MM.1S (cell line): ENCODE measurements at regions not wholly inside any gene's neighbourhood (a gene's known extent, or its start where the extent isn't known, plus 50 kb on each side); places are given as distances from the start of the nearest gene placed in this dataset.

Experiments used
- DNase-seq: peaks from one replicate; pipeline ENCODE4 v3.0.0-alpha.2; 2015
- H2AFZ ChIP-seq: fragments of 300-600 bp; sonication (generic); 2 replicates; pipeline ENCODE4 v1.6.0; 2016; ENCODE audit warnings: antibody characterized with exemption, low read length
- H3F3A ChIP-seq: fragments of 300-600 bp; sonication (generic); 2 replicates; pipeline ENCODE4 v1.6.1; 2016; ENCODE audit warnings: mild to moderate bottlenecking, antibody characterized with exemption, low read length, moderate library complexity, mixed read lengths; ENCODE audit not compliant: insufficient read depth
- H3K27ac ChIP-seq: fragments of 300-600 bp; sonication (generic); 2 replicates; pipeline ENCODE4 v1.5.1; 2016; ENCODE audit warnings: mild to moderate bottlenecking, low read length
- H3K27me3 ChIP-seq: fragments of 300-600 bp; sonication (generic); replicated peaks from 2 replicates; pipeline ENCODE4 v1.6.0; 2016; ENCODE audit warnings: low read length; ENCODE audit not compliant: insufficient read depth
- H3K36me3 ChIP-seq: fragments of 300-600 bp; sonication (generic); replicated peaks from 2 replicates; pipeline ENCODE4 v1.6.1; 2016; ENCODE audit warnings: mild to moderate bottlenecking, low read length, mixed read lengths; ENCODE audit not compliant: insufficient read depth
- H3K4me1 ChIP-seq: fragments of 300-600 bp; sonication (generic); 2 replicates; pipeline ENCODE4 v1.6.1; 2016; ENCODE audit warnings: low read length, mixed read lengths
- H3K4me2 ChIP-seq: fragments of 300-600 bp; sonication (generic); 2 replicates; pipeline ENCODE4 v1.6.0; 2016; ENCODE audit warnings: low read depth, low read length
- H3K4me3 ChIP-seq: fragments of 300-600 bp; sonication (generic); 2 replicates; pipeline ENCODE4 v1.5.1; 2016; ENCODE audit warnings: low read length, mixed read lengths
- H3K79me2 ChIP-seq: fragments of 300-600 bp; sonication (generic); 2 replicates; pipeline ENCODE4 v1.6.1; 2016; ENCODE audit warnings: mixed run types, low read length, mixed read lengths
- H3K9ac ChIP-seq: fragments of 300-600 bp; sonication (generic); 2 replicates; pipeline ENCODE4 v1.6.1; 2016; ENCODE audit warnings: low read length, mixed read lengths
- H3K9me2 ChIP-seq: fragments of 300-600 bp; sonication (generic); replicated peaks from 2 replicates; pipeline ENCODE4 v1.6.1; 2016; ENCODE audit warnings: mild to moderate bottlenecking, low read length, mixed read lengths; ENCODE audit not compliant: insufficient read depth
- H3K9me3 ChIP-seq: fragments of 300-600 bp; sonication (generic); replicated peaks from 2 replicates; pipeline ENCODE4 v1.6.1; 2016; ENCODE audit warnings: mild to moderate bottlenecking, low read length, mixed read lengths; ENCODE audit not compliant: insufficient read depth
- H4K20me1 ChIP-seq: fragments of 300-600 bp; sonication (generic); 2 replicates; pipeline ENCODE4 v1.6.1; 2016; ENCODE audit warnings: mild to moderate bottlenecking, low read length, moderate library complexity, mixed read lengths; ENCODE audit not compliant: insufficient read depth
- EZH2 ChIP-seq: fragments of 300-600 bp; sonication (generic); optimal IDR thresholded peaks from 2 replicates; pipeline ENCODE3; 2017; ENCODE audit warnings: low read depth, mild to moderate bottlenecking, antibody characterized with exemption, low read length, mixed read lengths
- EZH2phosphoT487 ChIP-seq: fragments of 300-600 bp; sonication (generic); IDR thresholded peaks from 2 replicates; pipeline ENCODE4 v1.6.1; 2018; ENCODE audit warnings: antibody characterized with exemption, low read length
- TF ChIP-seq, protein P1 (sequence below): fragments of 300-600 bp; sonication (generic); IDR thresholded peaks from 2 replicates; pipeline ENCODE4 v1.5.1; 2016; ENCODE audit warnings: antibody characterized with exemption, low read length, mixed read lengths

- no peaks in the 10 kb centered on the region for H3K4me1 ChIP-seq
- no peaks in the 10 kb centered on the region for H3K36me3 ChIP-seq
- H2AFZ ChIP-seq: no peak overlapping the region
- no peaks in the 10 kb centered on the region for H3K9me3 ChIP-seq
- TF ChIP-seq EZH2 (no peak), EZH2phosphoT487 (no peak)
- TF ChIP-seq, protein P1, sequence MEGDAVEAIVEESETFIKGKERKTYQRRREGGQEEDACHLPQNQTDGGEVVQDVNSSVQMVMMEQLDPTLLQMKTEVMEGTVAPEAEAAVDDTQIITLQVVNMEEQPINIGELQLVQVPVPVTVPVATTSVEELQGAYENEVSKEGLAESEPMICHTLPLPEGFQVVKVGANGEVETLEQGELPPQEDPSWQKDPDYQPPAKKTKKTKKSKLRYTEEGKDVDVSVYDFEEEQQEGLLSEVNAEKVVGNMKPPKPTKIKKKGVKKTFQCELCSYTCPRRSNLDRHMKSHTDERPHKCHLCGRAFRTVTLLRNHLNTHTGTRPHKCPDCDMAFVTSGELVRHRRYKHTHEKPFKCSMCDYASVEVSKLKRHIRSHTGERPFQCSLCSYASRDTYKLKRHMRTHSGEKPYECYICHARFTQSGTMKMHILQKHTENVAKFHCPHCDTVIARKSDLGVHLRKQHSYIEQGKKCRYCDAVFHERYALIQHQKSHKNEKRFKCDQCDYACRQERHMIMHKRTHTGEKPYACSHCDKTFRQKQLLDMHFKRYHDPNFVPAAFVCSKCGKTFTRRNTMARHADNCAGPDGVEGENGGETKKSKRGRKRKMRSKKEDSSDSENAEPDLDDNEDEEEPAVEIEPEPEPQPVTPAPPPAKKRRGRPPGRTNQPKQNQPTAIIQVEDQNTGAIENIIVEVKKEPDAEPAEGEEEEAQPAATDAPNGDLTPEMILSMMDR: no peak
- H3K4me3 ChIP-seq: no peak overlapping the region
- H3K27ac ChIP-seq: no peak overlapping the region
- H3K4me2 ChIP-seq: no peak overlapping the region
- no peaks in the 10 kb centered on the region for H3K9me2 ChIP-seq
- H4K20me1 ChIP-seq: no peaks in the 10 kb centered on the region
- H3K27me3 ChIP-seq: no peaks in the 10 kb centered on the region
- H3K79me2 ChIP-seq: no peaks in the 10 kb centered on the region
- DNase-seq: no peak
- no peaks in the 10 kb centered on the region for H3F3A ChIP-seq
- no peak overlapping the region for H3K9ac ChIP-seq
Observed at GRCh38 chr4:147206807-147207206, 261.1 kb upstream of the TTC29 start.

- H3K27ac ChIP-seq: no peak overlapping the region
- no peak overlapping the region for H2AFZ ChIP-seq
- no peaks in the 10 kb centered on the region for H4K20me1 ChIP-seq
- no peak overlapping the region for H3K4me3 ChIP-seq
- no peak for DNase-seq
- H3K27me3 ChIP-seq: no peaks in the 10 kb centered on the region
- no peak for TF ChIP-seq EZH2
- TF ChIP-seq, protein P1: no peak
- TF ChIP-seq EZH2phosphoT487: no peak
- H3F3A ChIP-seq: no peaks in the 10 kb centered on the region
- H3K9me3 ChIP-seq: no peaks in the 10 kb centered on the region
- H3K36me3 ChIP-seq: no peaks in the 10 kb centered on the region
- H3K9ac ChIP-seq: no peak overlapping the region
- H3K4me1 ChIP-seq: no peaks in the 10 kb centered on the region
- no peaks in the 10 kb centered on the region for H3K79me2 ChIP-seq
- H3K9me2 ChIP-seq: no peaks in the 10 kb centered on the region
- no peak overlapping the region for H3K4me2 ChIP-seq
Observed at GRCh38 chr4:147207911-147208310, 262.2 kb upstream of the TTC29 start.

GRCh38 chr4:147217655-147218054 lies 263.2 kb upstream of the EDNRA start:
- H4K20me1 ChIP-seq: no peaks in the 10 kb centered on the region
- TF ChIP-seq EZH2phosphoT487 (no peak), EZH2 (no peak)
- TF ChIP-seq, protein P1: no peak
- H3K4me1 ChIP-seq: no peaks in the 10 kb centered on the region
- no peak overlapping the region for H2AFZ ChIP-seq
- no peaks in the 10 kb centered on the region for H3K9me3 ChIP-seq
- no peak overlapping the region for H3K9ac ChIP-seq
- no peaks in the 10 kb centered on the region for H3K36me3 ChIP-seq
- no peak overlapping the region for H3K27ac ChIP-seq
- H3F3A ChIP-seq: no peaks in the 10 kb centered on the region
- DNase-seq: no peak
- H3K27me3 ChIP-seq: no peaks in the 10 kb centered on the region
- no peak overlapping the region for H3K4me3 ChIP-seq
- no peak overlapping the region for H3K4me2 ChIP-seq
- no peaks in the 10 kb centered on the region for H3K79me2 ChIP-seq
- no peaks in the 10 kb centered on the region for H3K9me2 ChIP-seq
